GM12878 (cell line): ENCODE measurements at regions not wholly inside any gene's neighbourhood (a gene's known extent, or its start where the extent isn't known, plus 50 kb on each side); places are given as distances from the start of the nearest gene placed in this dataset.

Source experiments
- ATAC-seq: fragments of 200-7000 bp; cut with Tn5 transposase; 3 replicates; pipeline ENCODE4 v1.9.1; 2020; ENCODE audit warnings: mild to moderate bottlenecking, moderate library complexity
- BruUV-seq: library from RNA; stranded (reverse); fragments of 400-500 nt; replicated peaks from 2 replicates; lab custom pipeline; 2021; lab: Mats Ljungman, UMichigan
- CTCF ChIA-PET: fragments of 300-600 bp; sonication (Branson Sonifier 250); formaldehyde crosslinking; extraction: SDS; loops from one replicate; lab custom pipeline; 2021; ENCODE audit warnings: inconsistent platforms; lab: Yijun Ruan, JAX
- POLR2A ChIA-PET: fragments of 350-600 bp; formaldehyde crosslinking; extraction: SDS; loops from one replicate; lab custom pipeline; 2021; ENCODE audit warnings: inconsistent platforms; lab: Charles Lee
- RAD21 ChIA-PET: fragments of 300-600 bp; sonication (Branson Sonifier 250); formaldehyde crosslinking; loops from one replicate; lab custom pipeline; 2023; ENCODE audit warnings: antibody characterized with exemption; ENCODE audit not compliant: unreplicated experiment; lab: Charles Lee
- SMC1A ChIA-PET: fragments of 300-600 bp; sonication (Branson Sonifier 250); formaldehyde crosslinking; loops from one replicate; lab custom pipeline; 2023; ENCODE audit not compliant: unreplicated experiment, uncharacterized antibody; lab: Charles Lee
- DNase-seq: peaks from one replicate; pipeline ENCODE4 v3.0.0-alpha.2; 2011; ENCODE audit warnings: low read depth, low spot score
- FAIRE-seq: peaks from 3 replicates; lab custom pipeline; 2011; peaks lifted over from hg19 to GRCh38; lab: Jason Lieb, UNC
- H2AFZ ChIP-seq: 2 replicates; pipeline ENCODE4 v1.6.0; 2011; ENCODE audit warnings: low read depth, low read length, control low read depth; ENCODE audit not compliant: control insufficient read depth
- H3K27ac ChIP-seq: 2 replicates; pipeline ENCODE4 v1.5.1; 2011; ENCODE audit warnings: control low read depth; ENCODE audit not compliant: control insufficient read depth, insufficient read depth
- H3K27me3 ChIP-seq, 2 experiments: replicated peaks in 1 of 2; 2 replicates each; pipeline versions ENCODE4 v1.6.0 to v1.6.1; 2011; ENCODE audit warnings: low read length in 1 of 2; ENCODE audit not compliant: control insufficient read depth in 2 of 2, insufficient read depth in 2 of 2
- H3K36me3 ChIP-seq, 2 experiments: 2 replicates each; pipeline ENCODE4 v1.5.1; 2011; ENCODE audit warnings: low read length in 1 of 2; ENCODE audit not compliant: control insufficient read depth in 2 of 2, insufficient read depth in 2 of 2
- H3K4me1 ChIP-seq: 2 replicates; pipeline ENCODE4 v1.6.1; 2011; ENCODE audit warnings: mild to moderate bottlenecking, low read length, moderate library complexity, mixed read lengths; ENCODE audit not compliant: control insufficient read depth, insufficient read depth
- H3K4me2 ChIP-seq: 2 replicates; pipeline ENCODE4 v1.6.0; 2011; ENCODE audit warnings: control low read depth; ENCODE audit not compliant: control insufficient read depth, insufficient read depth
- H3K4me3 ChIP-seq: fragments of 200-600 bp; sonication (generic); 2 replicates; pipeline ENCODE4 v1.5.1; 2016
- H3K79me2 ChIP-seq: 2 replicates; pipeline ENCODE4 v1.6.0; 2011; ENCODE audit warnings: low read length; ENCODE audit not compliant: control insufficient read depth, insufficient read depth
- H3K9ac ChIP-seq: 2 replicates; pipeline ENCODE4 v1.8.0; 2011; ENCODE audit warnings: low read length, control low read depth, mixed read lengths; ENCODE audit not compliant: control insufficient read depth, insufficient read depth
- H3K9me3 ChIP-seq: replicated peaks from 3 replicates; pipeline ENCODE4 v1.5.1; 2011; ENCODE audit warnings: mild to moderate bottlenecking, low read length; ENCODE audit not compliant: control insufficient read depth, insufficient read depth
- H4K20me1 ChIP-seq: 2 replicates; pipeline ENCODE4 v1.6.0; 2011; ENCODE audit not compliant: control insufficient read depth, insufficient read depth
- BRCA1 ChIP-seq: IDR thresholded peaks from 2 replicates; pipeline ENCODE4 v1.6.1; 2011; ENCODE audit warnings: low read depth, low read length, improper control_type of control experiment
- CHD2 ChIP-seq: IDR thresholded peaks from 2 replicates; pipeline ENCODE4 v1.6.1; 2011; ENCODE audit warnings: low read depth, low read length, improper control_type of control experiment, borderline replicate concordance
- CREM ChIP-seq: IDR thresholded peaks from 2 replicates; pipeline ENCODE4 v1.6.1; 2014; ENCODE audit warnings: antibody characterized with exemption, low read depth
- DPF2 ChIP-seq: fragments of 450-650 bp; IDR thresholded peaks from 2 replicates; pipeline ENCODE4 v1.6.1; 2017; ENCODE audit warnings: mild to moderate bottlenecking
- EED ChIP-seq: sonication (generic); IDR thresholded peaks from 2 replicates; pipeline ENCODE4 v1.6.1; 2016; ENCODE audit warnings: antibody characterized with exemption, low read depth
- EP300 ChIP-seq, 2 experiments: fragments of 150-350 bp in 1 of 2; IDR thresholded peaks; 2 replicates each; pipeline ENCODE4 v1.6.1; 2011 to 2012; ENCODE audit warnings: low read depth in 2 of 2, low read length in 2 of 2, borderline replicate concordance in 1 of 2, improper control_type of control experiment in 1 of 2, inconsistent platforms in 1 of 2; ENCODE audit not compliant: control insufficient read depth in 1 of 2
- GATAD2B ChIP-seq: fragments of 450-650 bp; conservative IDR thresholded peaks from 2 replicates; pipeline ENCODE4 v1.6.1; 2017; ENCODE audit warnings: low read depth, mild to moderate bottlenecking, moderate library complexity
- HCFC1 ChIP-seq: fragments of 150-350 bp; IDR thresholded peaks from 2 replicates; pipeline ENCODE4 v1.6.1; 2014; ENCODE audit warnings: low read length
- HDGF ChIP-seq: fragments of 450-650 bp; IDR thresholded peaks from 2 replicates; pipeline ENCODE4 v1.6.1; 2016; ENCODE audit warnings: antibody characterized with exemption
- IKZF1 ChIP-seq: fragments of 450-650 bp; conservative IDR thresholded peaks from 2 replicates; pipeline ENCODE4 v1.6.1; 2017; ENCODE audit warnings: antibody characterized with exemption, mild to moderate bottlenecking
- IKZF2 ChIP-seq, 2 experiments: fragments of 450-650 bp; IDR thresholded peaks; 2 replicates each; pipeline ENCODE4 v1.6.1; 2017; ENCODE audit warnings: mild to moderate bottlenecking in 2 of 2, moderate library complexity in 2 of 2
- IRF5 ChIP-seq: fragments of 450-650 bp; IDR thresholded peaks from 2 replicates; pipeline ENCODE4 v1.6.1; 2017; ENCODE audit warnings: borderline replicate concordance
- POLR2AphosphoS5 ChIP-seq: IDR thresholded peaks from 2 replicates; pipeline ENCODE4 v1.6.1; 2011; ENCODE audit warnings: mild to moderate bottlenecking, low read length, inconsistent platforms
- RAD51 ChIP-seq: fragments of 450-650 bp; IDR thresholded peaks from 2 replicates; pipeline ENCODE4 v1.6.1; 2016; ENCODE audit warnings: moderate library complexity, mild to moderate bottlenecking, inconsistent platforms
- RUNX3 ChIP-seq: IDR thresholded peaks from 2 replicates; pipeline ENCODE4 v1.6.1; 2012; ENCODE audit warnings: low read length, inconsistent platforms
- SMARCA5 ChIP-seq: fragments of 450-650 bp; IDR thresholded peaks from 2 replicates; pipeline ENCODE4 v1.6.1; 2017; ENCODE audit warnings: mild to moderate bottlenecking
- SMC3 ChIP-seq: IDR thresholded peaks from 2 replicates; pipeline ENCODE4 v1.6.1; 2011; ENCODE audit warnings: low read length, improper control_type of control experiment, borderline replicate concordance
- SUZ12 ChIP-seq: fragments of 200-600 bp; sonication (generic); IDR thresholded peaks from one replicate; pipeline ENCODE4 v1.6.1; 2018; ENCODE audit warnings: antibody characterized with exemption, mild to moderate bottlenecking; ENCODE audit not compliant: unreplicated experiment
- TBL1XR1 ChIP-seq: IDR thresholded peaks from 2 replicates; pipeline ENCODE4 v1.6.1; 2012; ENCODE audit warnings: low read depth, low read length, improper control_type of control experiment
- YBX1 ChIP-seq: fragments of 450-650 bp; IDR thresholded peaks from 2 replicates; pipeline ENCODE4 v1.6.1; 2016; ENCODE audit warnings: antibody characterized with exemption
- ZZZ3 ChIP-seq: IDR thresholded peaks from 2 replicates; pipeline ENCODE4 v1.6.1; 2011; ENCODE audit warnings: low read depth; ENCODE audit not compliant: control insufficient read depth, insufficient read length
- WGBS: methylation state at CpG from one replicate; pipeline ENCODE4 v1.1.6; 2016; ENCODE audit warnings: low lambda C conversion rate; ENCODE audit not compliant: insufficient replicate concordance, insufficient coverage; ENCODE audit errors: missing lambda C conversion rate; 5-methylcytosine and 5-hydroxymethylcytosine counted together
- in situ Hi-C: fragments of 300-500 bp; cut with MboI; formaldehyde crosslinking; loops from 9 replicates; pipeline ENCODE4 v1.14.3; 2018; ENCODE audit warnings: mixed read lengths
- intact Hi-C: fragments of 100-400 bp; cut with micrococcal nuclease; formaldehyde crosslinking; loops from one replicate; pipeline ENCODE4 v1.14.2; 2022; ENCODE audit not compliant: unreplicated experiment

GRCh38 chr1:108063703-108064102, 98.7 kb upstream of the VAV3 start:
- ATAC-seq (peak; percentile 34), DNase-seq (no peak), FAIRE-seq (no peak)
- Histone ChIP-seq H3K36me3 (no peaks in the 10 kb centered on the region), H4K20me1 (no peaks in the 10 kb centered on the region), H3K9ac (no peak overlapping the region), H3K4me1 (no peaks in the 10 kb centered on the region), H3K27me3 (0 out of 4 replicates have a peak, but pooled peaks cover 0 to 5% of the 10 kb centered on the region in 2 experiments), H3K27ac (no peak overlapping the region), H3K4me3 (no peak overlapping the region), H3K4me2 (no peak overlapping the region), H3K9me3 (no peaks in the 10 kb centered on the region; the same call in 2 of the 3 replicates), H2AFZ (no peak overlapping the region), H3K79me2 (no peaks in the 10 kb centered on the region)
- ChIA-PET RAD21 (no interaction called here), POLR2A (no interaction called here), CTCF (interaction anchor here (1.0 kb wide), 1 partner anchor 22 kb away, joined by 4 read pairs; no protein-coding TSS in a partner anchor), SMC1A (no interaction called here)
- 0% methylated on average over 1 of the region's 1 CpG for WGBS
- in situ Hi-C loops (no loop called here), intact Hi-C loops (no loop called here)
- peak in 1 of 2 experiments; percentile 39; a peak in 1 of 4 replicates for TF ChIP-seq IKZF2 (IDR thresholded peaks at IDR 0.05)
- no peak for TF ChIP-seq TBL1XR1
- TF ChIP-seq IKZF1 = 0 out of 2 replicates have a peak, but pooled peaks have one; percentile 16
- TF ChIP-seq SMARCA5 = no peak
- peak; percentile 26; the same call in 1 of the 2 replicates for TF ChIP-seq RUNX3
- TF ChIP-seq EED = peak; percentile 73
- no TSS peak for BruUV-seq

- in situ Hi-C loops (no loop called here), intact Hi-C loops (no loop called here)
- no peak overlapping the region for H3K27ac ChIP-seq
- no peak overlapping the region for H3K4me2 ChIP-seq
- RAD21 ChIA-PET = no interaction called here
- H3K36me3 ChIP-seq = no peaks in the 10 kb centered on the region
- ATAC-seq (no peak), FAIRE-seq (no peak), DNase-seq (no peak)
- CTCF ChIA-PET = no interaction called here
- WGBS = 0% methylated on average over 2 of the region's 2 CpGs
- H3K79me2 ChIP-seq = no peaks in the 10 kb centered on the region
- no TSS peak for BruUV-seq
- no peak overlapping the region for H2AFZ ChIP-seq
- H3K4me1 ChIP-seq = no peaks in the 10 kb centered on the region
- H3K9me3 ChIP-seq = no peaks in the 10 kb centered on the region; the same call in 2 of the 3 replicates
- SMC1A ChIA-PET = no interaction called here
- 0 out of 4 replicates have a peak, but pooled peaks cover 0 to 5% of the 10 kb centered on the region in 2 experiments for H3K27me3 ChIP-seq
- H4K20me1 ChIP-seq = no peaks in the 10 kb centered on the region
- no peak overlapping the region for H3K4me3 ChIP-seq
- POLR2A ChIA-PET = no interaction called here
- no peak overlapping the region for H3K9ac ChIP-seq
- TF ChIP-seq HCFC1 (no peak), ZZZ3 (no peak), EP300 (IDR thresholded peaks at IDR 0.05; ENCODE audit: borderline replicate concordance in 1 of 2, control insufficient read depth in 1 of 2, low read depth in 2 of 2, low read length in 2 of 2) (no peak), GATAD2B (no peak), BRCA1 (no peak), SMC3 (no peak), SUZ12 (no peak), DPF2 (no peak), HDGF (no peak), POLR2AphosphoS5 (no peak), CHD2 (no peak), RAD51 (no peak), IRF5 (no peak), EED (no peak), YBX1 (no peak), CREM (no peak)
These were observed 95.0 kb upstream of the VAV3 start for GRCh38 chr1:108059945-108060344.
